GM19452 (cell line): ENCODE measurements at regions not wholly inside any gene's neighbourhood (a gene's known extent, or its start where the extent isn't known, plus 50 kb on each side); places are given as distances from the start of the nearest gene placed in this dataset.
"Not testable (repeated sequence)": the region's sequence is repeated elsewhere in the genome, so short reads cannot be mapped to it uniquely, and the experiment has no call there.

Source experiments
- ATAC-seq: cut with Tn5 transposase; IDR thresholded peaks from one replicate; pipeline ENCODE4 v1.9.1; 2021; ENCODE audit not compliant: unreplicated experiment

DNA sequence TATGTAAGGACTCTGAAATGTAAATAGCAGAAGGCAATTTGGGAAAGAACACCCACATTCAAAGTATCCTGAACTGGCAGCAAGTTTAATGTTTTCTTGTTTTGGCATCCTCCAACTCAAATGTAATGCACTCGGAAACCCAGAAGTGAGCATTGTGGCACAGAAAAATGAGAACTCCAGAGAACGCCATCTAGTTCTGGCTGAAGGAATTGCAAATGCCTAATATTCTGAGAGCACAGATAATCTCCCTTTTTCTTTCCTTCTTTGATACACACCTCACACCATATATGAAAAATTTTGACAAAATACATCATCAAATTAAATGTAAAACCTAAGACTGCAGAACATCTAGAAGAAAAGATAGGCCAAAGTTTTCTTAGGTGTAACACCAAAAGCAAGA lies 52.1 kb downstream of the PWWP3B start:
- ATAC-seq, result no peak

DNA sequence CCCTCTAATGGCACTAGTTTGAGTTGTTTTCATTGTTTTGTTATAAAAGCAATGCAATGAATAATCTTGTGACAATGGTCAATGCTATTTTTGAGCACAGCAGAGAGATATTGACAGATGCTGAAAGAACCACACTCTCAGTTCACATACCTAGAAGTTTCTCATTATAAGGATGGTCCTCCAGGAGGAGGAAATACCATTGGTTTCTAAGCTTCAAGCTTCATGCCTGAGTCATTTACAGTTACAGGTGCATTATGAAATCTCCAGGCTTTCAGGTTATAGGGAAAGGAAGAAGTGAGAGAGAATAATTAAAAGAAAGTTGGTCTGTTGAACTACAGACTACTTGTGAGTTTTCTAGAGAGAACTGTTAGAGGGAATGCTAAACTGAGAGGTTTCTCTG lies 75.3 kb downstream of the PWWP3B start:
- ATAC-seq, result no peak

DNA sequence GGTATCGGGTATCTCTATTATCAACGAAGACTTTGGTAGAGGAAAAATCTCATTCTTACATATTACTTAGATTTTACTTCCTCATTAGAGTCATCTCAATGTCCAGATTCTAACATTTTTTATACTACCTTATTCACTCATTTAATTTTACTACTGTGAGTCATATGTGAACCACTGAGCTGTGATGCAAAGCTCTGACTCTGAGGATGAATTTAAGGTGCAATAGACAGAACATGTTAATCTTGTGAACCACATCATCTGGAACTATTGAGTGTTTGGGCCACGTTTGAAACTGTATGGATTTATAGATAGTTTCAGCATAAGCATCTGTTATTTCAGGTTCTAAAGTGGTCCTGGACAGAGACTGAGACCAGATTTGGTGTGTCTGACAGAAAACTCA lies 78.4 kb downstream of the PWWP3B start:
- ATAC-seq, result no peak

DNA sequence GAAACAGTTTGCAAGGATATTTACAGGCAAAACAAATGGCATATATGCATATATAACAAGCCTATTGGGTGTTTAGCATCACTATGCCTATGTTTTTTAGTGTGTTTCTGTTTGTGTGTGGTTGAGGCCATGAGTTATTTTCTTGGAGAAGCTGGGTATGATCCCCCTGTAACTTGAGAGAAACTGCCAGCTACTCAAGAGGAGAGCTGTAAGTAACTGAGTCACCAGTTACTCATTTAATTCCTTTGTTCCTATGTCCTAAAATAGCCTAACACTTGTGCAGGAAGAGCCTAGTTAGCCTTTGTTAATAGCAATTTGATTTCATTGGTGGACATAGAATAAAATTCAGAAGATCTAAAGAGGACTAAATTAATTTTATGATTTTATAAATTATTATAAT lies 79.1 kb downstream of the PWWP3B start:
- no peak for ATAC-seq

DNA sequence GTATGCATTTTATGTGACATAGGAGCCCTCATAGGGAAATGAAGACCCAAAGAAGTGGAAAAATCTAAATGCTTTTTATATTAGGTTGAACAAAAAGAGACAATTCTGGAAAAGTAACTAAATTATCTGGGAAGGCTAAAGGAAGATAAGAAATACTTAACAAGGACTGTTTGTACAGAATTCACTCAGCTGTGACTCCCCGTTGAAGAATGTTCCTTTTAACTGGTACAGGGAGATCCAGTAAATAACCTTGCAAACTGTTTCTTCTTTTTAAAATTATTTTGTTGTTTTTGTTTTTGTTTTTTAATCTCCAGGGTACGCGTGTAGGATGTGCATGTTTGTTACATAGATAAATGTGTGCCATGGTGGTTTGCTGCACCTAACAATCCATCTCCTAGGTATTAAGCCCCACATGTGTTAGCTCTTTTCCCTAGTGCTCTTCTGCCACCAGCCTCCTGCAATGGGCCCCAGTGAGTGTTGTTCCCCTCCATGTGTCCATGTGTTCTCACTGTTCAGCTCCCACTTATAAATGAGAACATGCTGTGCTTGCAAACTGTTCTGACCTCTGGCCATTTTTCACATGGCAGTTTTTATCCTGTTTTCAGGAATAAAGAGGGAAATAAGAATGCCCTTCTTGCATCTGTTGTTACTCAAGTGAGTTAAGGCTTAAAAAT lies 81.7 kb downstream of the PWWP3B start:
- no peak for ATAC-seq

DNA sequence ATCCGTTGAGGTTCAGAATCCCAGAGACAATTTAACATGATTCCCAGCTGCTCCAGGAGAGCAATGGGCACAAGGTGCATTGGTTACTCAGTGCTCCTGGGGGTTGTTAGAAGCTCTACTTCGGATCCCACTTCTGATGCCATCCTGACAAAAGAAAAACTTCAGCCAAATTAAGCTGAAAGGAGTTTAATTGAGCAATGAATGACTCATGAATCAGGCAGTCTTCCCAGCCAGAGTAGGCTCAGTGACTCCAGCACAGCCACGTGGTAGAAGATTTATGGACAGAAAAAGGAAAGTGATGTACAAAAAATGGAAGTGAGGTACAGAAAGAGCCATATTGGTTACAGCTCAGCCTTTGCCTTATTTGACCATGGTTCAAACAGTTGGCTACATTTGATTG lies 95.7 kb downstream of the PWWP3B start:
- ATAC-seq, result no peak

DNA sequence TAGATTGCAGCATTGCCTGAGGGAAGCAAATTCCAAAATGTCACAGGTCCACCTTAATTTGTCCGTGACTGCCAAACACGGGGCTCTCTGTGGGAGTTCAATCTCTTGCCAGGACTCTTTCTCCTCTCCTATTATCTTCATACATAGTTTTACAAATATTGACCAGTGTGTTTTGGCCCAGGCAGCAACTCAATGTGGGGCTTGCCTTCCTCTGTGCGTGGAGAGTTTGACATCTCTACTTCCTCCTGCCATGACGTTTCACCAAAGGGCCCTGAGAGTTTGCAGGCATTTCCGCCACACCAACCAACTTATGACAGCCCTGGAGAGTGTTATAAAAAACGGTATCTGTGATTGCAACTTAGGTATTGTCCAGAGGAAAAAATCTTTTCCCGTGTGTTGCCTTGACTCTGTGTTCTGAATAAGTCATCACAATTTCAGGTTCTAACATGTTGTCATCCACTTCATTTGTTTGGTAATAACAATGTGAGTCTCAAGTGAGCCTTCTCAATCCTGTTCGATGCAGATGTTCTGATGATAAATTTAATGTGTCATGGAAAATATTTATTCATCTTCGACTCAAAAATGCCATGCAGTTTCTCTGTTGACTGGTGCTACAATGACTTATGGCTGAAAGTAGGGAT lies 106.0 kb downstream of the PWWP3B start:
- ATAC-seq, result not testable (repeated sequence)

DNA sequence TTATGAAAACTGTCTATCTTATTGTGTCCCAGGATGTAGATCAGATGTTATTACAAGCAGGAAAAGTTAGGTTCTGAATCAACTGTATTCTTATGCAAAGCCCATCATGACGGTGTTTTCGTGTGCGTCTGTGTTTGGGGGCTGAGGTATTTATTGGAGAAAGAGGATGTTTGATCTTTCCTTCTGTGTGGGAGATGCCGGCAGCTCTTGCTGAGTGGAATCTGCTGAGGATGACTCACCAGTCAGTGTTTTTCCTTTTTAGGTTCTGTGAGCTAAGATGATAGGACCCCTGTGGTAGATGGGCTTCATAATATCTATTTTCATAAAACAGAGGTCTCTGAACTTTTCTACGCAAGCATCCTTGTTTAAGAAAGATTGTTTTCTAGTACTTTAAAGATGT lies 107.1 kb downstream of the PWWP3B start:
- ATAC-seq, result not testable (repeated sequence)

DNA sequence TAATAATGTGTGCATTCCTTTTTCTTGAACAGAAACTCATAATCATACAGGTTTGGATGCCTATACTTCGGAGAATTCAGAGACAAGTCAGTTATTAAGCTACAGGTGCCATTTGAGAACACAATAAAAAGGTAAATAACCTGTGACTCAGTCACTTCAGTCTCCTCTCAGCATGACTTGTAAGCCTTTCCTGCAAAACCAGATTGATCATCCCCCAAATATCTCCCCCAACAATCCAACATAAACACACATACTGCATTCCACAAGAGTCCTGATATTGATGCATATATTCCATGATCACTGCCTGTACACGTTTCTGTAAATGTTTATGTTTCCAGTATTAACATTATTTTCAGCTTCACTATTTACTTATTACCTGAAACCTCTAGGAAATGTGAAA lies 110.8 kb downstream of the PWWP3B start:
- ATAC-seq, result no peak

DNA sequence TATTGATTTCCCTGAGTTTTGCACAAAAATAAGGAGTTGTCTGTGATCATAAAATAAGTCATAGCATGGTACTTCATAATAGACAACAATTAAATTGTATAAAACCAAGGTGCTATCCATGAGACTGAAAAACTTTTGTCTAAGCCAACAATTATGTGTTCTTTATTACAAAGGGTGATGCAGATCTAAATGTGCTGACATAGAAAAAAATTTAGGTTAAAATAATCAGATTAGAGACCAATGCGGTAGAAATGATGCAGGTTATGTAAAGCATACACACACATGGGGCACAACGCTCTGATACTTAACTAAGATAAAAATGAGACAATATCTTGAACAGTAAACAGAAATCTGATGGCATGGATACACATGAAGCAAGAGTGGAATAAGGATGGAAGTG lies 113.3 kb downstream of the PWWP3B start:
- ATAC-seq, result no peak

DNA sequence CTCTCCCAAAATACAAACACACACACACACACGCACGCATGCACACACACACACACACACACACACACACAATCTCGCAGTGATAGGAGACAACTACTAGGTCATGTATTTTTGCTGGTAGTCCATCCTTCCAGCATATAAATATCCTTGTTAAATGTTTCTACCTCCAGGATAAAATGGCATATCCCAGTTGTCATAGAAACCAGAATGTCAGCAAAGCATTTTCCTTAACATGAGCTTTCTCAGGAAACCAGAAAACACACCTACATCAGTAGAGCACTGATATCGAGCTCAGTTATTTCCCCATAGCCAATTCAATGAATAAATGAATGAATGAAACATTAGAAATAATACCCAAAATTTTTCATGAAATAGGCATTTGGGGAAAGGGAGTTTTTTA lies 115.7 kb downstream of the PWWP3B start:
- ATAC-seq, result no peak

DNA sequence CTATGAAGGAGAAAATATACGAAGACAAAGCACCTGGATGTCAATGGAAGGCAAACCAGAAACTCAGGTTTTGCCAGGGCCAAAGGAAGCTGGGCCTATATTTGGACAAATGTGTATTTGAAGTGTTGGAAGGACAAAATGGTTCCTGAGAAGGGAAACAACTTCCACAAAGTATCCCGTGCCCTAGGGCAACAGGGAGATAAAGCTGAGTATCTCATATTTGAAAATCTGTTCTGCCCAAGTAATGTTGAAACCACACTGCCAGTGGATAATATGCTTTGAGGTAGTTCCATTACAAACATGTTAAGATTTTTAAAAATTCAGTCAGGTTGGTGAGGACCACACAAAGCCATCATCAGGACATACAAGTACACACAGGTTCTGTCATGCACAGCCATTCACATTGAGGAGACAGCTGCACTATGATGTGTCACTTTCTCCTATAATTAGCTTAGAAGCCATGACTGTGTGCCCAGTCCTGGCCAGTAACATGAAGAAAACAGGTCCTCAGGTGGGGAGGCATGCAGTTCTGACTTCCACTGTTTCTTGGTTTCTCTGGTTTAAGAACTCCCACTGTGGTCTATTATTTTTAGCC lies 116.4 kb downstream of the PWWP3B start:
- ATAC-seq, result no peak

DNA sequence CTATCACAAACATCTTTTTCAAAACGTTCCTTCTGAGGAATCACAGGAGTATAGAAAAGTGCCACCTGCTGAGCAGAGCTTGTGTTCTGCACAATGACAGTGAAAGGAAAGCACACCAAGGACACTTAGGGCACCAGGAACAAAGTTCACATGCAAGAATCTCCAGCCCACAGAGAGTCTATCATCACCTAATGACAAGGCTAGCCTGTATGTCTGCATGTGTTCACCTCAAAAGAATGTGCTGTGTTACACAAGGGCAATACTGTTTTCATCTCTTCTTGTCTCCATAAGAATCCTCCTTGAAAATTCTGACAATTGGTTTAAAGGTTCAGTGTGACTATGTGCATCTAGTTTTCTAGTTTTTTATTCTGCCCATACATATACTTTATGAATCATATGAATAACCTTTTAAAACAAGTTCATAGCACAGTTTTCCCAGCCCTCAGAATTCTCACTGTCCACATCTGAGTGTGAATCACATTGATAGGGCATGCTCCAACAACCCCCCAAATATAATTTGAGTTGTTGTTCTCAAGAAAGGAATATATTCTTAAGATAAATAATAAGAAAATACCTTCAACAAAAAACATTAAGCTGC lies 118.0 kb downstream of the PWWP3B start:
- no peak for ATAC-seq

DNA sequence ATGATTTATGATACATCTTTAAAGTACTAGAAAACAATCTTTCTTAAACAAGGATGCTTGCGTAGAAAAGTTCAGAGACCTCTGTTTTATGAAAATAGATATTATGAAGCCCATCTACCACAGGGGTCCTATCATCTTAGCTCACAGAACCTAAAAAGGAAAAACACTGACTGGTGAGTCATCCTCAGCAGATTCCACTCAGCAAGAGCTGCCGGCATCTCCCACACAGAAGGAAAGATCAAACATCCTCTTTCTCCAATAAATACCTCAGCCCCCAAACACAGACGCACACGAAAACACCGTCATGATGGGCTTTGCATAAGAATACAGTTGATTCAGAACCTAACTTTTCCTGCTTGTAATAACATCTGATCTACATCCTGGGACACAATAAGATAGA lies 122.7 kb downstream of the PWWP3B start:
- ATAC-seq, result not testable (repeated sequence)

DNA sequence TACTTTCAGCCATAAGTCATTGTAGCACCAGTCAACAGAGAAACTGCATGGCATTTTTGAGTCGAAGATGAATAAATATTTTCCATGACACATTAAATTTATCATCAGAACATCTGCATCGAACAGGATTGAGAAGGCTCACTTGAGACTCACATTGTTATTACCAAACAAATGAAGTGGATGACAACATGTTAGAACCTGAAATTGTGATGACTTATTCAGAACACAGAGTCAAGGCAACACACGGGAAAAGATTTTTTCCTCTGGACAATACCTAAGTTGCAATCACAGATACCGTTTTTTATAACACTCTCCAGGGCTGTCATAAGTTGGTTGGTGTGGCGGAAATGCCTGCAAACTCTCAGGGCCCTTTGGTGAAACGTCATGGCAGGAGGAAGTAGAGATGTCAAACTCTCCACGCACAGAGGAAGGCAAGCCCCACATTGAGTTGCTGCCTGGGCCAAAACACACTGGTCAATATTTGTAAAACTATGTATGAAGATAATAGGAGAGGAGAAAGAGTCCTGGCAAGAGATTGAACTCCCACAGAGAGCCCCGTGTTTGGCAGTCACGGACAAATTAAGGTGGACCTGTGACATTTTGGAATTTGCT lies 123.8 kb downstream of the PWWP3B start:
- not testable (repeated sequence) for ATAC-seq

DNA sequence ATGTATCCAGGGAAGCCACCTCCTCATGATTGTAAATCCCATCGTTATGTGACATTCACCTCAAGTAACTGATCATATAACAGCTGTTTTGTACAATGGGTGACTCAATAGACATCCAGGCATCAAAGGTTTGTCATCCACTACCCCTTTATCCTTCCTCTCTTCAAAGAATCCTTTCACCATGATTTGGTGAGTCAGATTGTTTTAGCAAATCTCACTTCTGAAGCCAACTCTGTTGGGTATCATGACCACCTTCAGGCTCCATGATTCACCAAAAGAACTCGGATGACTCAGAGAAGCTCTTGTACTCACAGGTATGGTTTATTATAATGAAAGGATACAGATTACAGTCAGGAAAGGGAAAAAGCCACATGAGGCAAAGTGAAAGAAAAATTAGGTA lies 132.1 kb downstream of the PWWP3B start:
- ATAC-seq, result no peak

DNA sequence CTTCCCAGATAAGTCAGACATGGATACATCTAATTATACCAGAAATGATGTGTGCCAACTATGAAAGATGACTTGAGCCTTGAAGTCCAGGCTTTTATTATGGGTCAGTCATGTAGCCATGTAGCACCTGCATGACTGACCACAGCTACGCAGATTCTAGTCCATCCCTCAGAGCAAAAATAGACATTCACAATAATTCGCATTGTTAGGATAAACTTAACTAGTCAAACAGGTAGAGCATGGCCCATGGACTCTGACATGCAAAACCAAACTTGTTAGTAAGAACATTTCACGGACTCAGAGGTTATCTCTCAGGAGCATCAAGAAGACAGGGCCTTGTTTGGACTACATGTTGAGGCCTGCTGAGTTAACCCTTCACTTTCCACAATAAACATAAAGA lies 132.6 kb downstream of the PWWP3B start:
- ATAC-seq, result no peak

DNA sequence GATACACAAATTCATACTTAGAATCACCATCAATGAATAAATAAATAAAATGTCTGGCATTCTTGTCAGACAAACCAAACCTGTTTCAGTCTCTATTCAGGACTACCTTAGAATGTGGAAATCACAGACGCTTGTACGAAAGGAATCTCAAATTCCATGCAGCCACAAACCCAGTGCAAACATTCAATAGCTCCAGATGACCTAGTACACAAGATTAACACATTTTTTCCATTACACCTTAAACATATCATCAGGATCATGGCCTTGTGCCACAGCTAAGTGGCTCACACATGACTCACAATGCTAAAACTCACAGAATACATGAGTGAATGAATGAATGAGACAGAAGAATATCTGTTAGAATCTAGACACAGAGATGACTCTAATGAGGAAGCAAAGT lies 134.2 kb downstream of the PWWP3B start:
- ATAC-seq, result no peak

DNA sequence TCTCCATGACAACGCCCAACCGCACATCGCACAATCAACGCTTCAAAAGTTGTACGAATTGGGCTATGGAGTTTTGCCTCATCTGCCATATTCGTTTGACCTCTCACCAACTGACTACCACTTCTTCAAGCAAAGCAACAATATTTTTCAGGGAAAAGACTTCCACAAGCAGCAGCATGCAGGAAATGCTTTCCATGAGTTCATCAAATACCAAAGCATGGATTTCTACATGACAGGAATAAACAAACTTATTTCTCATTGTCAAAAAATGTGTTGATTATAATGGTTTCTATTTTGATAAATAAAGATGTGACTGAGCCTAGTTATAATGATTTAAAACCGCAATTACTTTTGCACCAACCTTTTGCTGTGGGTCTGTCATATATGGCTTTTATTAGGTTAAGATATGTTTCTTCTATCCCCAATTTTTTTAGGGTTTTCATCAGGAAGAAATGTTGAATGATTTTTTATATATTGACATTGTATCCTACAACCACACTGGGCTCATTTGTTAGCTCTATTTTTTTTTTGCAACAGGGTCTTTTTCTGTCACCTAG lies 138.4 kb downstream of the PWWP3B start:
- no peak for ATAC-seq

DNA sequence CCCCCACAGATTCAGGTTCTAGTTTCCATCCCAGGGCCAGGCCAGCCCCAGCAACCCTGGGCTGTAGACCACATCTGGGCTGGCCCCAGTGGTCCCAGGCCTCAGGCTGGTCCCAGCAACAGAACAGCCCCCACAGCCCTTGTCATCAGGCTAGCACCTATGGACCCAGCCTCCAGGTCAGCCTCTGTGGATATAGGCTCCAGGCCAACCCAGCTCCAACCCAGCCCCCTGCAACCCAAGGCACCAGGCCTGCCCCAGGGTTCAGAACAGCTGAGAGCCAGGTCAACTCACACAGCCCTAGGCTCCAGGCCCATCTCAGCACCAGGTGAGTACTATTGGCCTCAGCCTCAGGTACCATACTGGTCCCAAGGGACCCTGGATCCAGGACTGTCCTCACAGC lies 155.3 kb downstream of the PWWP3B start:
- no peak for ATAC-seq

DNA sequence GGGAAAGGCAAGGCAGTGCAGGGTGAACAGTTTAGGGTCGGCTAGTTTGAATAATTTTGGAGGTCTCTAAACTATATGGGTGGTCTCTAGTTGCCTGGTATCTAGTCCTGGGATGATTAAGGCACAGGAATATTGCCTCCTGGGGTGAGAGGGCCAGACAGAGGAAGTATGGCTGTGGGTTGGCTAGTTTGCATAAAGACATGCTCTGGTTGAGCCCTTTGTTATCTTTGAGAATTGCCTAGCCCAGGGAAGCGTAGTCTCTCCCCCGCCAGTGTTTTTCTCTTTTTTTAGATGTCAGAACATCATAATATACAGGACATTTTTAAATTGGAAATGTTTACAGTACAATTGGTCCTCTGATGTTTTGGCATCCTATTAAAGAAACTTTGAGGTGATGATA lies 163.5 kb downstream of the PWWP3B start:
- ATAC-seq, result no peak

DNA sequence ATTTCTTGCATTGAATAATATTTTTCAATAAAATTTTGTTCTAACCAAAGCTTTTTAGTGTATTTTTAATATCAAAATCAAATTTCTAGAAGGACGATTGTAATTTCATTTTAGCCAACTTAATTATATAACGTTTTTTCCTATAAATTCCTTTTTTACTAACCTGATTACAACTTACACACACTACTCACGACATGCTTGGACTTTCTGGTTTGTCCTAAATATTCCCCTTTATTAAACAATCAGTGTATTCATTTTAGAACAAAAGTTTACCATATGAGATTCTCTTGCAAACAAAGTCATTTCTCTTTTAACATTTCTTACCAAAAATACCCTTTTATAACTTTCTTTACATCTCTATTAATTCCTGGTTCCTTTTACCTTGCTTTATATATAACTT lies 173.7 kb downstream of the PWWP3B start:
- ATAC-seq, result no peak
